HEK293 (cell line): ENCODE measurements at regions not wholly inside any gene's neighbourhood (a gene's known extent, or its start where the extent isn't known, plus 50 kb on each side); places are given as distances from the start of the nearest gene placed in this dataset.

ENCODE experiments used
- CTCF ChIA-PET: fragments of 350-600 bp; formaldehyde crosslinking; extraction: SDS; loops from one replicate; lab custom pipeline; 2021; ENCODE audit warnings: antibody characterized with exemption; lab: Yijun Ruan, JAX
- POLR2A ChIA-PET: fragments of 300-600 bp; formaldehyde crosslinking; extraction: SDS; loops from one replicate; lab custom pipeline; 2020; ENCODE audit warnings: antibody characterized with exemption, inconsistent platforms; lab: Yijun Ruan, JAX
- H3K27ac ChIP-seq: fragments of 200-500 bp; sonication (Bioruptor generic); 2 replicates; pipeline ENCODE4 v1.5.1; 2014; ENCODE audit warnings: low read depth, low read length, control low read depth, inconsistent platforms; ENCODE audit errors: extremely low read depth
- H3K36me3 ChIP-seq, 2 experiments: fragments of 200-500 bp in 1 of 2; sonication (Bioruptor generic) in 1 of 2; 1 replicate in 1 of 2; 2 replicates in 1 of 2; pipeline ENCODE4 v1.5.1; 2014 to 2017; ENCODE audit warnings: inconsistent platforms in 2 of 2, low read length in 2 of 2; ENCODE audit not compliant: control insufficient read depth in 2 of 2, insufficient read depth in 1 of 2
- H3K4me1 ChIP-seq: fragments of 200-500 bp; sonication (Bioruptor generic); 2 replicates; pipeline ENCODE4 v1.5.1; 2014; ENCODE audit warnings: mild to moderate bottlenecking, low read length, inconsistent platforms; ENCODE audit not compliant: control insufficient read depth, insufficient read depth
- H3K4me3 ChIP-seq: 2 replicates; pipeline ENCODE4 v1.5.1; 2011; ENCODE audit warnings: low read depth, mild to moderate bottlenecking, control low read depth, low read length, moderate library complexity
- H3K9me3 ChIP-seq: fragments of 200-500 bp; sonication (Bioruptor generic); 2 replicates; pipeline ENCODE4 v1.5.1; 2014; ENCODE audit warnings: low read depth, low read length, inconsistent platforms; ENCODE audit not compliant: control insufficient read depth, insufficient read depth
- KLF10 ChIP-seq: fragments of 450-650 bp; IDR thresholded peaks from 2 replicates; pipeline ENCODE4 v1.5.1; 2018; ENCODE audit warnings: missing biosample characterization, mild to moderate bottlenecking, missing genetic modification characterization
- KLF9 ChIP-seq: fragments of 450-650 bp; formaldehyde crosslinking; IDR thresholded peaks from 2 replicates; pipeline ENCODE4 v1.5.1; 2016; ENCODE audit warnings: missing biosample characterization, missing genetic modification characterization, low read depth
- RBAK ChIP-seq: fragments of 450-650 bp; formaldehyde crosslinking; IDR thresholded peaks from 2 replicates; pipeline ENCODE4 v1.5.1; 2016; ENCODE audit warnings: missing biosample characterization, missing genetic modification characterization
- REPIN1 ChIP-seq: fragments of 450-650 bp; formaldehyde crosslinking; IDR thresholded peaks from 2 replicates; pipeline ENCODE4 v1.5.1; 2017; ENCODE audit warnings: missing biosample characterization, missing genetic modification characterization, low read depth
- SP2 ChIP-seq: fragments of 450-650 bp; formaldehyde crosslinking; IDR thresholded peaks from 2 replicates; pipeline ENCODE4 v1.5.1; 2016; ENCODE audit warnings: missing biosample characterization, missing genetic modification characterization
- ZBTB20 ChIP-seq: fragments of 450-650 bp; formaldehyde crosslinking; IDR thresholded peaks from 2 replicates; pipeline ENCODE4 v1.5.1; 2016; ENCODE audit warnings: missing biosample characterization, missing genetic modification characterization
- ZIC2 ChIP-seq: fragments of 450-650 bp; formaldehyde crosslinking; IDR thresholded peaks from 2 replicates; pipeline ENCODE4 v1.5.1; 2016; ENCODE audit warnings: missing biosample characterization, missing genetic modification characterization
- ZNF10 ChIP-seq: fragments of 450-650 bp; formaldehyde crosslinking; IDR thresholded peaks from 2 replicates; pipeline ENCODE4 v1.5.1; 2017; ENCODE audit warnings: missing biosample characterization, missing genetic modification characterization
- ZNF132 ChIP-seq: fragments of 450-650 bp; formaldehyde crosslinking; IDR thresholded peaks from 2 replicates; pipeline ENCODE4 v1.5.1; 2017; ENCODE audit warnings: missing biosample characterization, missing genetic modification characterization, borderline replicate concordance
- ZNF133 ChIP-seq: fragments of 450-650 bp; formaldehyde crosslinking; IDR thresholded peaks from 2 replicates; pipeline ENCODE4 v1.5.1; 2016; ENCODE audit warnings: missing biosample characterization, missing genetic modification characterization
- ZNF155 ChIP-seq: fragments of 450-650 bp; formaldehyde crosslinking; IDR thresholded peaks from 2 replicates; pipeline ENCODE4 v1.5.1; 2016; ENCODE audit warnings: missing biosample characterization, missing genetic modification characterization
- ZNF18 ChIP-seq: fragments of 450-650 bp; formaldehyde crosslinking; IDR thresholded peaks from 2 replicates; pipeline ENCODE4 v1.5.1; 2016; ENCODE audit warnings: missing biosample characterization, missing genetic modification characterization
- ZNF184 ChIP-seq: fragments of 450-650 bp; IDR thresholded peaks from 2 replicates; pipeline ENCODE4 v1.5.1; 2018; ENCODE audit warnings: missing biosample characterization, mild to moderate bottlenecking, missing genetic modification characterization
- ZNF202 ChIP-seq: fragments of 450-650 bp; formaldehyde crosslinking; IDR thresholded peaks from 2 replicates; pipeline ENCODE4 v1.5.1; 2016; ENCODE audit warnings: missing biosample characterization, missing genetic modification characterization, borderline replicate concordance
- ZNF362 ChIP-seq: fragments of 450-650 bp; formaldehyde crosslinking; IDR thresholded peaks from 2 replicates; pipeline ENCODE4 v1.5.1; 2016; ENCODE audit warnings: missing biosample characterization, missing genetic modification characterization
- ZNF398 ChIP-seq: fragments of 450-650 bp; formaldehyde crosslinking; IDR thresholded peaks from 2 replicates; pipeline ENCODE4 v1.5.1; 2017; ENCODE audit warnings: missing biosample characterization, missing genetic modification characterization
- ZNF433 ChIP-seq: fragments of 450-650 bp; formaldehyde crosslinking; IDR thresholded peaks from 2 replicates; pipeline ENCODE4 v1.5.1; 2016; ENCODE audit warnings: missing biosample characterization, missing genetic modification characterization, low read depth
- ZNF473 ChIP-seq: fragments of 450-650 bp; formaldehyde crosslinking; IDR thresholded peaks from 2 replicates; pipeline ENCODE4 v1.5.1; 2017; ENCODE audit warnings: missing biosample characterization, missing genetic modification characterization
- ZNF560 ChIP-seq: fragments of 450-650 bp; formaldehyde crosslinking; IDR thresholded peaks from 2 replicates; pipeline ENCODE4 v1.5.1; 2017; ENCODE audit warnings: missing biosample characterization, missing genetic modification characterization, borderline replicate concordance
- ZNF561 ChIP-seq: fragments of 450-650 bp; IDR thresholded peaks from 2 replicates; pipeline ENCODE4 v1.5.1; 2018; ENCODE audit warnings: missing biosample characterization, missing genetic modification characterization, borderline replicate concordance
- ZNF600 ChIP-seq: fragments of 450-650 bp; formaldehyde crosslinking; IDR thresholded peaks from 2 replicates; pipeline ENCODE4 v1.5.1; 2016; ENCODE audit warnings: missing biosample characterization, missing genetic modification characterization
- ZNF677 ChIP-seq: fragments of 450-650 bp; IDR thresholded peaks from 2 replicates; pipeline ENCODE4 v1.5.0; 2018; ENCODE audit warnings: missing biosample characterization, mild to moderate bottlenecking, missing genetic modification characterization, moderate library complexity
- ZNF747 ChIP-seq: fragments of 450-650 bp; formaldehyde crosslinking; IDR thresholded peaks from 2 replicates; pipeline ENCODE4 v1.5.1; 2016; ENCODE audit warnings: missing biosample characterization, missing genetic modification characterization
- ZNF777 ChIP-seq: fragments of 450-650 bp; formaldehyde crosslinking; IDR thresholded peaks from 2 replicates; pipeline ENCODE4 v1.5.1; 2017; ENCODE audit warnings: missing biosample characterization, missing genetic modification characterization, borderline replicate concordance
- ZNF792 ChIP-seq: fragments of 450-650 bp; formaldehyde crosslinking; IDR thresholded peaks from 2 replicates; pipeline ENCODE4 v1.5.1; 2016; ENCODE audit warnings: missing biosample characterization, missing genetic modification characterization
- TF ChIP-seq, protein P1 (sequence below): fragments of 450-650 bp; formaldehyde crosslinking; optimal IDR thresholded peaks from 2 replicates; pipeline ENCODE3; 2016; ENCODE audit warnings: missing biosample characterization, mild to moderate bottlenecking, missing genetic modification characterization

DNA sequence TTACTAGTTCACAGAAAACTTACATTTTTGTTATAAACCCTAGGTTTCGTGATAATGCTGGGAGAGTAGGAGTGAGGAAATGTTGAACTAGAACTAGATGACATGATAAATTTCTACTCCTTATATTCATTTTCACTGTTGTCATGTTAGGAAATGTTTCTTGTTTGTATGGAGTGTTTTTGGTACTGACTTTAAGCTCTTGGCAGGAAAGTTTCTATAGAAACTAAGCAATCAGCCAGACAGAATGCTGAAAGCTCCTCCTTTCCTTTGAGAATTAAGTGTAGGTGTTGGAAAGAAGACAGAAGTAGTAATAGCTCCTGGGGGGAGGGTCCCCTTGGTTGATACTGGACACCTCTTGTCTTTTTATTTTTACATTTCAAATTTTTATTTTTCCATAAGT is 309.8 kb downstream of the MAP2K4 start:
- ChIA-PET POLR2A (no interaction called here), CTCF (interaction anchor here (0.7 to 1.6 kb wide), 3 partner anchors 11 to 217 kb away, joined by 3 to 6 read pairs (median 3); no protein-coding TSS in a partner anchor)
- Histone ChIP-seq H3K36me3 (no peaks in the 10 kb centered on the region), H3K4me3 (no peak overlapping the region), H3K27ac (no peak overlapping the region), H3K4me1 (no peaks in the 10 kb centered on the region), H3K9me3 (peaks cover 2% of the 10 kb centered on the region; the same call in 1 of the 2 replicates)
- no peak for TF ChIP-seq ZNF560 (tag by site-specific recombination)
- TF ChIP-seq ZBTB20 (tag by site-specific recombination): no peak
- TF ChIP-seq ZNF777 (tag by site-specific recombination): no peak
- no peak for TF ChIP-seq SP2
- TF ChIP-seq ZNF398 (tag by site-specific recombination): no peak
- TF ChIP-seq ZNF362: no peak
- TF ChIP-seq ZNF10: no peak
- no peak for TF ChIP-seq ZNF747
- TF ChIP-seq ZNF133 (tag by site-specific recombination): no peak

GRCh38 chr17:12341328-12341727 is 320.7 kb downstream of the MAP2K4 start:
- H3K4me1 ChIP-seq: no peaks in the 10 kb centered on the region
- CTCF ChIA-PET: interaction anchor here (0.7 to 4.3 kb wide), 5 partner anchors 11 to 401 kb away, joined by 3 to 40 read pairs (median 5); partner anchors contain the start of gene MYOCD
- no peak for TF ChIP-seq ZNF561 (tag by site-specific recombination)
- no peak for TF ChIP-seq ZNF473
- TF ChIP-seq KLF9 (tag by site-specific recombination): no peak
- no peak for TF ChIP-seq REPIN1 (tag by site-specific recombination)
- TF ChIP-seq, protein P1, sequence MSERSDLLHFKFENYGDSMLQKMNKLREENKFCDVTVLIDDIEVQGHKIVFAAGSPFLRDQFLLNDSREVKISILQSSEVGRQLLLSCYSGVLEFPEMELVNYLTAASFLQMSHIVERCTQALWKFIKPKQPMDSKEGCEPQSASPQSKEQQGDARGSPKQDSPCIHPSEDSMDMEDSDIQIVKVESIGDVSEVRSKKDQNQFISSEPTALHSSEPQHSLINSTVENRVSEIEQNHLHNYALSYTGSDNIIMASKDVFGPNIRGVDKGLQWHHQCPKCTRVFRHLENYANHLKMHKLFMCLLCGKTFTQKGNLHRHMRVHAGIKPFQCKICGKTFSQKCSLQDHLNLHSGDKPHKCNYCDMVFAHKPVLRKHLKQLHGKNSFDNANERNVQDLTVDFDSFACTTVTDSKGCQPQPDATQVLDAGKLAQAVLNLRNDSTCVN (tag by site-specific recombination): no peak
- no peak for TF ChIP-seq ZNF202
- TF ChIP-seq ZNF184 (tag by site-specific recombination): no peak
- TF ChIP-seq ZNF155: no peak
- TF ChIP-seq ZNF132: no peak
- TF ChIP-seq ZNF792 (tag by site-specific recombination): no peak
- TF ChIP-seq ZIC2 (tag by site-specific recombination): no peak
- TF ChIP-seq ZNF600 (tag by site-specific recombination): no peak
- no peak for TF ChIP-seq ZNF433 (tag by site-specific recombination)
- TF ChIP-seq ZNF677 (tag by site-specific recombination): no peak
- TF ChIP-seq ZNF18: no peak
- no peak for TF ChIP-seq RBAK
- no peak for TF ChIP-seq KLF10 (tag by site-specific recombination)
- H3K27ac ChIP-seq: no peak overlapping the region
- H3K36me3 ChIP-seq: no peaks in the 10 kb centered on the region
- no peaks in the 10 kb centered on the region for H3K9me3 ChIP-seq
- H3K4me3 ChIP-seq: no peak overlapping the region
- POLR2A ChIA-PET: no interaction called here
